ENCODE measurements at regions not wholly inside any gene's neighbourhood (a gene's known extent, or its start where the extent isn't known, plus 50 kb on each side); places are given as distances from the start of the nearest gene placed in this dataset.

DNA sequence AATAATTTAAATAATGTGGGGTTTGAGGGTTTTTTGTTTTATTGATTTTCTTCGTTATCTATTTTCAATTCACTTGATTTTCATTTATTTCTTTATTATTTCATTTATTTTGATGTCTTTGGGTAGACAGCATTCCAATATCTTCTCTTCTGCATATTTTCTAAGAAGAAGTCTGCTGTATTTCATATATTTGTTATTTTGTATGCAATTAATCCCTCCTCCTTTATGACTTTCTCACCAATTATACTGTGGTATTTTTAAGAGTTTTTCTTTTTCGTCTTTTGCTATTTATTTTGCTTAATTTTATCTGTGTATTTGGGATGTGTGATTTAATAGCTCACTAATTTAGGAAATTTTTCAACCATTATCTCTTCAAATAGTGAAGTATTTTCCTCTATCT, 1444.4 kb upstream of the MIR17HG start:
- Mint-ChIP-seq H3K4me3 (no peak overlapping the region), H3K27me3 (no peaks in the 10 kb centered on the region), H3K4me1 (no peaks in the 10 kb centered on the region)

DNA sequence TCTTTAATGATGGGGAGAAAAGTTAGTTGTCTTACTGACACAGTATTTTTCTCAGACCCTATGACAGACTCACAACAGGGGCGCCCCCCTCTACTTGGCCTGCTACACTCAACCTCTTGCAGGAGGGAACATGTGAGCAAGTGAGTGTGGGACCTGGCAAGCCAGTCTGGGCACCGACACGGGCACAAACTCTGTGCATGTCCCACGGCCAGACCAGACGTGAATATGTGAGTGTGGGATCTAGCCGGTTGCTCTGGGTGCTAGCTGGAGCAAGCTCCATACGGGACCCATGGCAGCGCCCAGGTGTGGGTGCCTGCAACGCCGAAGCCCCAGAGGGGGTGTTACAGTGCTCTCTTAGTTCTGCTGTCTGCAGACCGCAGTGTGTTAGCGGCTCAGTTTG, 1437.3 kb upstream of the MIR17HG start:
- ATAC-seq (no peak), DNase-seq (no peak)
- no peak overlapping the region for H3K27ac Mint-ChIP-seq
- no peak overlapping the region for H3K4me3 Mint-ChIP-seq
- H3K27me3 Mint-ChIP-seq = no peaks in the 10 kb centered on the region
- H3K9me3 ChIP-seq (ENCODE audit: control insufficient read depth, low read length, poor library complexity, severe bottlenecking) = no peaks in the 10 kb centered on the region
- H3K36me3 Mint-ChIP-seq (ENCODE audit: low read depth) = no peaks in the 10 kb centered on the region
- H3K4me1 Mint-ChIP-seq = no peaks in the 10 kb centered on the region

More for the DNA sequence above, 1444.4 kb upstream of the MIR17HG start:
- Mint-ChIP-seq H3K27ac (no peak overlapping the region), H3K36me3 (ENCODE audit: low read depth) (no peaks in the 10 kb centered on the region)
- ATAC-seq = no peak
- DNase-seq = no peak
- H3K9me3 ChIP-seq (ENCODE audit: control insufficient read depth, low read length, poor library complexity, severe bottlenecking) = no peaks in the 10 kb centered on the region

DNA sequence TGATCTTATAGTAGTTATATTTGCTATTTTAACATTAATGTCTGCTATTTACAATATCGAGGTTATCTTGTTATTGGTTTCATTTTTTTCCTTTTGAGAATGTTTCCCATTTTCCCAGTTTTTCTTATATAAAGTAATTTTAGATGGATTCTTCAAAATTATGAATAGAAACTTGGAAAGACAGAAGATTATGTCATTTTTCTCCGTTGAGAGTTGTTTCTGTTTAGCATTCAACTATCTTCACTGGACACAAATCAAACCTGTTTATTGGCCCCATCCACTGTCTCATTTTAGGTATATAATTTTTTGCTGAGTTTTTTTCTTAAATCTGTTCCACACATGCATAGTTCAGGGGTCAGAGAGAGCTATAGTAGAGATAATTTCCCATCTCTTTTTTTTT, 1430.9 kb upstream of the MIR17HG start:
- Mint-ChIP-seq H3K27ac (no peak overlapping the region), H3K27me3 (no peaks in the 10 kb centered on the region), H3K4me3 (no peak overlapping the region), H3K36me3 (ENCODE audit: low read depth) (no peaks in the 10 kb centered on the region), H3K4me1 (no peaks in the 10 kb centered on the region)
- ATAC-seq (no peak), DNase-seq (no peak)
- no peaks in the 10 kb centered on the region for H3K9me3 ChIP-seq (ENCODE audit: control insufficient read depth, low read length, poor library complexity, severe bottlenecking)

DNA sequence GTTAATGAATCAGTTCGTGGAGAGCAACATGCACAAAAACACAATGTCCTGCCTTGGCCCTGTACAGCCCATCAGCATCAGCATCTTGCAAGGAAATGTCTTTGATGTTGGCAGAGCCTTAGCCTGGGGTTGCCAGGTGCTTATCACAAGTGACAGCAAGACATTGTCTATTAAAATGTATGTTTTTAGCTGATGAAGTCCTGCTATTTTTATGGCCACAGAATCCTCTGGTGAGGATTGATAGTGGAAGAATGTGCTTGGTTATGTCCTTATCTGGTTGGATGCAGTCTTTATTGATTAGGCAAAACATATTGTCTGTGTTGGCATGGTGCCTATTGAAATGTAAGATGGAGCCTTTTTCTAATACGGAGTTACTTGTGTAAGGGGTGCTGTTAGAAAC, 1427.0 kb upstream of the MIR17HG start:
- Mint-ChIP-seq H3K4me3 (no peak overlapping the region), H3K36me3 (ENCODE audit: low read depth) (no peaks in the 10 kb centered on the region), H3K27ac (no peak overlapping the region), H3K27me3 (no peaks in the 10 kb centered on the region), H3K4me1 (no peaks in the 10 kb centered on the region)
- DNase-seq (no peak), ATAC-seq (no peak)
- H3K9me3 ChIP-seq (ENCODE audit: control insufficient read depth, low read length, poor library complexity, severe bottlenecking) = no peaks in the 10 kb centered on the region

DNA sequence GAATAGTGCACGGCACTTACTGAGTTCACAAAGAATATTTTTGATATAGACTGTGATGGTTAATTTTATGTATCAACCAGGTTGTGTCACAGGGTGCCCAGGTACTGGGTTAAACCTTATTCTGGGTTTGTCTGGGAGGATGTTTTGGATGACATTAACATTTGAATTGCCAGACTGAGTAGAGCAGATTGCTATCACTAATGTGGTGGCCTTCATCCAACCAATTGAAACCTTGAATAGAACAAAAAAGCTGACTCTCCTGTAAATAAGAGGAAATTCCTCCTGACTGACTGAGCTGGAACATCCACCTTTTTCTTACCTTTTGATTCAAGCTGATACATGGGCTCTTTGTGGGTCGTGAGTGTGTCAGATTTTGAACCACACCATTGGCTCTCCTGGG, 1424.4 kb upstream of the MIR17HG start:
- H3K4me3 Mint-ChIP-seq = no peak overlapping the region
- H3K4me1 Mint-ChIP-seq = no peaks in the 10 kb centered on the region
- H3K27me3 Mint-ChIP-seq = no peaks in the 10 kb centered on the region
- ATAC-seq (no peak), DNase-seq (no peak)
- H3K27ac Mint-ChIP-seq = no peak overlapping the region
- H3K9me3 ChIP-seq (ENCODE audit: control insufficient read depth, low read length, poor library complexity, severe bottlenecking) = no peaks in the 10 kb centered on the region
- H3K36me3 Mint-ChIP-seq (ENCODE audit: low read depth) = no peaks in the 10 kb centered on the region

DNA sequence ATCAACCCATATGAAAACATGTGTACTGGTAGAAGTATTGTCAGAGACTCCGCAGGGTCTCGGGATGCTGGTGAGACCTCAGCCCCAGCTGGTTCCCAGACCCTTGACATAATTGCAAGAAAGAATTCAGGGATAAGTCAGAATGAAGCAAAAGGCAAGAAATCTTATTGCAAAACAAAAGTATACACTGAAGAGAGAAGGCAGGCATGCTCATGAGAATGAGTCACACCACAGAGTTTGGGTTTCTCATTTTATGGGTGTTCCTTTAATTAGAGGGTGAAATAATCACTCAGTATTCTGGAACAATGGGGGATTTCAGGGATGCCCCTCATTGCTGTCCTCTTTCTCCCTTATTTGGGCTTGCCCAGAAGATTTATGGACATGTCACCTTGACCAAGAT, 1423.8 kb upstream of the MIR17HG start:
- no peaks in the 10 kb centered on the region for H3K9me3 ChIP-seq (ENCODE audit: control insufficient read depth, low read length, poor library complexity, severe bottlenecking)
- Mint-ChIP-seq H3K27me3 (no peaks in the 10 kb centered on the region), H3K27ac (no peak overlapping the region), H3K36me3 (ENCODE audit: low read depth) (no peaks in the 10 kb centered on the region), H3K4me1 (no peaks in the 10 kb centered on the region), H3K4me3 (no peak overlapping the region)
- ATAC-seq = no peak
- no peak for DNase-seq

DNA sequence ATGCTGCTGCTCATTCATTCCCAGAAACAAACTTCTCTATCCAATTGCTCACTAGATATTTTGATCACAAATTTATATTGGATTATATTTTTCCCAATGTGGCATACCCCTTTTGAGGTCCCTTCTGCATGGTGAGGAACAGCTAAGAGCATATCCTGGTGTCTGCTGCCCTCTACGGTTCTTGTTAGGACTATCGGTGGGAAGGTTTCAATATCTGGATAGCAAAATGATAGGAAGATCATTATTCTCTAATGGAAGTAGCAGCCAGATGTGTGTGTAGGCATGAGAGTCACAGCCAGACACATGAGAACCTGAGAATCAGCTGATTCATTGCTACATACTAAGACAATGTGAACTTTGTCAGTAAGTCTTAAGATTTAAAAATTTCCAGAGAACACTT, 1422.4 kb upstream of the MIR17HG start:
- no peaks in the 10 kb centered on the region for H3K27me3 Mint-ChIP-seq
- DNase-seq (no peak), ATAC-seq (no peak)
- no peaks in the 10 kb centered on the region for H3K4me1 Mint-ChIP-seq
- H3K36me3 Mint-ChIP-seq (ENCODE audit: low read depth) = no peaks in the 10 kb centered on the region
- H3K9me3 ChIP-seq (ENCODE audit: control insufficient read depth, low read length, poor library complexity, severe bottlenecking) = no peaks in the 10 kb centered on the region
- no peak overlapping the region for H3K4me3 Mint-ChIP-seq
- no peak overlapping the region for H3K27ac Mint-ChIP-seq

DNA sequence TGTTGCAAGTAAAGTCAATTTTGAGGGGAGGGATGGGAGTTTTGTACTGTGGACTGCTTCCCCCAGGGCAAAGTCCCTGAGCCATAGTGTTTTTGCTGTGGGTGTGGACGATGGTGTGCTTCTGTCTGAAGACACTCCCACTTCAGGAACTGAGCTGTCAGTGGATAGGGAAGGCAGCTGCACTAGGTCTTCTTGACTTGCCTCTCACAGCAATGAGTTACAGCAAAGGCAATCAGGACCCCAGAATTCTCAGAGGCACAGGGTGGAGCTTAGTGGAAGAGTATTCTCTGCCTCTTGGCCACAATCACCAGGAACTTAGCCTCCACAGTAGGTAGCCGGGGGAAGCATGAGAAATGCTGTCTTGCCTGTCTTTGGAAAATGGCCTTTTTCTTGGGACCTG, 1416.6 kb upstream of the MIR17HG start:
- Mint-ChIP-seq H3K4me3 (no peak overlapping the region), H3K36me3 (ENCODE audit: low read depth) (no peaks in the 10 kb centered on the region), H3K27ac (no peak overlapping the region), H3K27me3 (no peaks in the 10 kb centered on the region), H3K4me1 (no peaks in the 10 kb centered on the region)
- DNase-seq (no peak), ATAC-seq (no peak)
- no peaks in the 10 kb centered on the region for H3K9me3 ChIP-seq (ENCODE audit: control insufficient read depth, low read length, poor library complexity, severe bottlenecking)

DNA sequence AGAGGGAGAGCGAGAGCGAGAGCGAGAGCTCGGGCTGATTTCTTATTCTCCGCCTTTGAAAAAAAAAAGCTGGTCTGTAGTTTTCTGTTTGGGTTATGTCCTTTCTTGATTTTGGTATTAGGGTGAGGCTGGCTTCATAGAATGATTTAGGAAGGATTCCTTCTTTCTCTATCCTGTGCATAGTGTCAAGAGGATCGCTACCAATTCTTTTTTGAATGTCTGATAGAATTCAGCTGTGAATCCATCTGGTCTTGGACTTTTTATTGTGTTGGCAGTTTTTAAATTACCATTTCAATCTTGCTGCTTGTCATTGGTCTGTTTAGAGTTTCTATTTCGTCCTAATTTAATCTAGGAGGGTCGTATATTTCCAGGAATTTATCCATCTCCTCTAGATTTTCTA, 1414.6 kb upstream of the MIR17HG start:
- Mint-ChIP-seq H3K27ac (no peak overlapping the region), H3K4me1 (no peaks in the 10 kb centered on the region), H3K36me3 (ENCODE audit: low read depth) (no peaks in the 10 kb centered on the region), H3K4me3 (no peak overlapping the region), H3K27me3 (no peaks in the 10 kb centered on the region)
- no peak for DNase-seq
- no peaks in the 10 kb centered on the region for H3K9me3 ChIP-seq (ENCODE audit: control insufficient read depth, low read length, poor library complexity, severe bottlenecking)
- no peak for ATAC-seq

DNA sequence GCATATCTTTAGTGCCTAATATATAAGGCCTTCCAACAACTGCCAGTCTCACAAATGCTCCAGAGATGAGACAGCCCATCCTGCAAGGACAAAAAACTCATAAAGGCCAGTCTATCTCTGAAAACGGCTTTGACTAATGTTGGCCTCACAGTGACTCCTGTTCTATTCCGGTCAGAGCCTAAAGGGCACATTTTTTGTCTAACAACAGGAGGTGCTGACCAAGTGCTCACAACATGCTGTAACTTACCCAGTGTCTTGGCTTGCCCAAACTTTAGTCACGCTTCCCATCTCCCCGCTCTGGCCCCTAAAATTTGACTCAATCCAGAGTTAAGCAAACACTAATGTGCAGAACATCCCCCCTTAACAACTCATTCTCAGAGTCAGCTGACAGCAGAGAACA, 1411.2 kb upstream of the MIR17HG start:
- ATAC-seq = no peak
- no peaks in the 10 kb centered on the region for H3K9me3 ChIP-seq (ENCODE audit: control insufficient read depth, low read length, poor library complexity, severe bottlenecking)
- Mint-ChIP-seq H3K27ac (no peak overlapping the region), H3K27me3 (no peaks in the 10 kb centered on the region), H3K4me3 (no peak overlapping the region), H3K36me3 (ENCODE audit: low read depth) (no peaks in the 10 kb centered on the region), H3K4me1 (no peaks in the 10 kb centered on the region)
- DNase-seq = no peak

DNA sequence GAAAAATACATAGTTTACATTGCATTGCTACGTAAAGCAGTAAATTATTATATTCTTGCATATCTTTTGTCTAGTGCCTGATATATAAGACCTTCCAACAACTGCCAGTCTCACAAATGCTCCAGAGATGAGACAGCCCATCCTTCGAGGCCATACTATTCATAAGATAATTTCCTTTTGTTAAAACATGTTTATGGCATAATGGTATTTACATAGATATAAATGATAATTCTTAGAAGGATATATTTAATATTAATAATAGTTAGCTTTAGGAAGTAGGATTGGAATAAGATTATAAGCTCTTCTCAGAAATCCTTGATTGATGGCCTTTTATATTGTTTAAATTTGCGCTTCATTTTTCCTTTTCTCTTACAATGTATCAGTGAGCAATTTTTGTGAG, 1410.1 kb upstream of the MIR17HG start:
- no peaks in the 10 kb centered on the region for H3K9me3 ChIP-seq (ENCODE audit: control insufficient read depth, low read length, poor library complexity, severe bottlenecking)
- no peak for ATAC-seq
- no peak for DNase-seq

DNA sequence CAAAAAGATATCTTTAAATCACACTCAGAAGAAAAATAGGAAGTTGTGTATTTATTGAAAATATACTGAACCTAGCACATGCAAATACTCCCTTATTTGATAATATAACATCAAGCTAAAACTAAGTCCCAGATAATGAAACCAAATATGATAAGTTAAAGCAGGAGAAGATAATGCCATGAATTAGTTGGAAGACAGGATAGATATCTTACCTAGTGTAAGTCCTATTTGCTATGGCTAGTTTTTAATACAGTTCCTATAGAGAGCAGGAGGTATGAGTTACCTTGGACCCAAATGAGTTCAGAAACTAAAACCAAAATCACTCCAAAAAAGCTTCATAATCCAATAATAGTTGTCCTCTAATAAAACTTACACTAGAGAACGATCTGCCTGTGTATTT, 1407.1 kb upstream of the MIR17HG start:
- H3K27me3 Mint-ChIP-seq = no peaks in the 10 kb centered on the region
- no peak overlapping the region for H3K4me3 Mint-ChIP-seq
- no peaks in the 10 kb centered on the region for H3K9me3 ChIP-seq (ENCODE audit: control insufficient read depth, low read length, poor library complexity, severe bottlenecking)
- ATAC-seq (no peak), DNase-seq (no peak)
- no peaks in the 10 kb centered on the region for H3K36me3 Mint-ChIP-seq (ENCODE audit: low read depth)
- no peaks in the 10 kb centered on the region for H3K4me1 Mint-ChIP-seq
- H3K27ac Mint-ChIP-seq = no peak overlapping the region

More for the DNA sequence above, 1410.1 kb upstream of the MIR17HG start:
- no peaks in the 10 kb centered on the region for H3K4me1 Mint-ChIP-seq
- H3K27ac Mint-ChIP-seq = no peak overlapping the region
- H3K36me3 Mint-ChIP-seq (ENCODE audit: low read depth) = no peaks in the 10 kb centered on the region
- H3K27me3 Mint-ChIP-seq = no peaks in the 10 kb centered on the region
- H3K4me3 Mint-ChIP-seq = no peak overlapping the region

DNA sequence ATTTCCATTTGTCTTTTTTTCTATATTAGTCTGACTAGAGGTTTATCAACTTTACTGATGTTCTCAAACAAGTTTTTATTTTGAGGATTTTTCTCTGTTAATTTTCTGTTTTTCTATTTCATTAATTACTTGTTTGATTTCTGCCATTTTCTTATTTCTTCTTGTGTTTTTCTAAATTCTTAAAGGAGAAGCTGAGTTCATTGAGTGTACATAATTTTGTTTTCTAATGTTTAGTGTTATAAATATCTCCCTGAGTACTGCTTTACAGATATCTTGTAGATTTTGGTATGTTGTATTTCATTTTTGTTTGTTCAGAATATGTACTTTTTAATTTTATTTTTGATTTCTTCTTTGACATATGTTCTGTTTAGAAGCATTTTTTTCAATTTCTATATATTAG, 1404.3 kb upstream of the MIR17HG start:
- Mint-ChIP-seq H3K4me3 (no peak overlapping the region), H3K4me1 (no peaks in the 10 kb centered on the region), H3K27ac (no peak overlapping the region), H3K36me3 (ENCODE audit: low read depth) (peaks cover 2% of the 10 kb centered on the region), H3K27me3 (no peaks in the 10 kb centered on the region)
- DNase-seq = no peak
- no peaks in the 10 kb centered on the region for H3K9me3 ChIP-seq (ENCODE audit: control insufficient read depth, low read length, poor library complexity, severe bottlenecking)
- no peak for ATAC-seq

DNA sequence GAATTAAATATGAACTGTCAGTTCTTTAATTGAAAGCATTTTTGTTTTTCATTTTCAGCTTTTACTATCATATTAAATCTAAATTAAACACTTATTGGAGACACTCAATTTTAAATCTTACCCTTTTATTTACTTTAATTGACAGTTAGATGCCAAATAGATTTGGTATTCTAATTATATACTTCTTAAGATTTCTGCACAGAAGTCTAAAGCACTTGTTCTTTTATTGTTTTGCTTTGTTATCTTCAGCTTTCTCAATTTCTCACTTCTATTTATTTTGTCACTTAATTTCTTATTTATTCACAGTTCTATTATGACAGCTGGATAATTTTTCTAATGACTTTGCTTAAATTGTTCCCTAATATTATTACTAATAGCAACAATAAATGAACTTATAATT, 1397.3 kb upstream of the MIR17HG start:
- Mint-ChIP-seq H3K4me1 (no peaks in the 10 kb centered on the region), H3K36me3 (ENCODE audit: low read depth) (peaks cover 2% of the 10 kb centered on the region), H3K27ac (no peak overlapping the region), H3K4me3 (no peak overlapping the region), H3K27me3 (no peaks in the 10 kb centered on the region)
- DNase-seq (no peak), ATAC-seq (no peak)
- H3K9me3 ChIP-seq (ENCODE audit: control insufficient read depth, low read length, poor library complexity, severe bottlenecking) = no peaks in the 10 kb centered on the region

DNA sequence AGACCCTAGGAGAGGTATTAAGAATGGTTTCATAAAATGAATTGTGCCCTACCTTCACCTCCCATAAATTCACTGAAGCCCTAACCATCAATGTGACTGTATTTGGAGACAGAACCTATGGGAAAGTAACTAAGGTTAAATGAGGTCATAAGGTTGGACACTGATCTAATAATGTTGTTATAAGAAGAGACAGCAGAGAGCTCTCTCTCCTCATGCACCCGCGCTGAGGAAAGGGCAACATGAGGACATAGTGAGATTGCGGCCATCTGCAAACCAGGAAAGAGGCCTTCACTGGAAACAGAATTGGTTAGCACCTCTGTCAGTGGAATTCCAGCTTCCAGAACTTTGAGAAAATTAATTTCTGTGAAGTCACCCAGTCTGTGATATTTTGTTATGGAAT, 1396.1 kb upstream of the MIR17HG start:
- ATAC-seq = no peak

More for the DNA sequence above, 1396.1 kb upstream of the MIR17HG start:
- H3K9me3 ChIP-seq (ENCODE audit: control insufficient read depth, low read length, poor library complexity, severe bottlenecking) = no peaks in the 10 kb centered on the region
- H3K4me3 Mint-ChIP-seq = no peak overlapping the region
- no peaks in the 10 kb centered on the region for H3K4me1 Mint-ChIP-seq
- H3K27me3 Mint-ChIP-seq = no peaks in the 10 kb centered on the region
- no peak overlapping the region for H3K27ac Mint-ChIP-seq
- DNase-seq = no peak
- no peaks in the 10 kb centered on the region for H3K36me3 Mint-ChIP-seq (ENCODE audit: low read depth)

Measured in T-helper 17 cell (primary cell).